HG03196 (cell line): ENCODE measurements at regions not wholly inside any gene's neighbourhood (a gene's known extent, or its start where the extent isn't known, plus 50 kb on each side); places are given as distances from the start of the nearest gene placed in this dataset.
"Not testable (repeated sequence)": the region's sequence is repeated elsewhere in the genome, so short reads cannot be mapped to it uniquely, and the experiment has no call there.

Source experiments
- ATAC-seq: cut with Tn5 transposase; IDR thresholded peaks from one replicate; pipeline ENCODE4 v1.9.1; 2021; ENCODE audit not compliant: unreplicated experiment

GRCh38 chr12:105575235-105575634, 244.7 kb downstream of the C12orf75 start:
- ATAC-seq: no peak

GRCh38 chr12:105576261-105576660, 245.8 kb downstream of the C12orf75 start:
- no peak for ATAC-seq

DNA sequence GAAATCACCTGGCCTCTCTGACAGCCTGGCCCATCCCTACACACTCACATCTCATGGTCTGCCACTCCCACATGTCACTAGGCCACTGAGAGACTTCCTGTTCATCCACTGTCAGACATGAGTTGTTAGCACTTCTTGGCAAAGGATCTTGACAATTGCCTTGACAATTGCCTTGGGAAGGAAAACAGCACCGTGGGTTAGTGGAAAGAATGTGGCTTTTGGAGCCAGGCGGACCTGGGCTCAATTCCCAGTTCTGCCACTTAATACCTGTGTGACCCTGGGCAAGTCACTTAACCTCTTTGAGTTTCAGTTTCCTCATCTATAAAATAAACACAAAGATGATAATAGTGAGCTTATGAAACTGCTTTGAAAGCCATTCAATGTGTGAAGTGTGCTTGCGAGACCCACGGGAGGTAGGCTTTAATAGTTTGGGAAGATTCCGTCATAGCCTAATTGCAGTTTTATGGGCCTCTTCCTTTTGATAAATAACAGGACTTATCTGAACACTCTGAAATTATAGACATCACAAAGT, 250.4 kb downstream of the C12orf75 start:
- ATAC-seq: no peak

GRCh38 chr12:105581420-105581819, 250.9 kb downstream of the C12orf75 start:
- no peak for ATAC-seq

- ATAC-seq: no peak
Measured at GRCh38 chr12:105585107-105585506, 254.6 kb downstream of the C12orf75 start.

DNA sequence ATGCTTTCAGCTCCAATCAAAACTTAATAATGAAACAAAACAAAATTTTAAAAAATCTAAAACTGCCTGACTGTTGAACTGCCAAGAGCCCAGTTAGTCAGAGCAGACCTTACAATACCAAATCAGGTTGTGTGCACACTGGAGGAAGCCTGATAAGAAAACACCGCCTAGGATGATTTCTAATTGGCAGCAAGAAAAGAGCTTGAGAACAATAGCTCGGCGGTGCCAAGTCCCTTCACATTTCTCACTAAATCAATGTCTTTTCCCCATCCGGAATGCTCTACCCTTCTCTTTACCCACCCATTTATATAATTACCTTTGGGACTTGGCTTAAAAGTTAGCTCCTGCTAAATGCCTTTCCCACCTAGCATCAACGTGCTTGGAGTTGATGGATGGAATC, 256.7 kb downstream of the C12orf75 start:
- no peak for ATAC-seq

- ATAC-seq: no peak
Measured at GRCh38 chr12:105588106-105588505, 257.6 kb downstream of the C12orf75 start.

- no peak for ATAC-seq
Measured at GRCh38 chr12:105590571-105590970, 260.1 kb downstream of the C12orf75 start.

GRCh38 chr12:105595440-105595839, 264.9 kb downstream of the C12orf75 start:
- ATAC-seq: no peak

DNA sequence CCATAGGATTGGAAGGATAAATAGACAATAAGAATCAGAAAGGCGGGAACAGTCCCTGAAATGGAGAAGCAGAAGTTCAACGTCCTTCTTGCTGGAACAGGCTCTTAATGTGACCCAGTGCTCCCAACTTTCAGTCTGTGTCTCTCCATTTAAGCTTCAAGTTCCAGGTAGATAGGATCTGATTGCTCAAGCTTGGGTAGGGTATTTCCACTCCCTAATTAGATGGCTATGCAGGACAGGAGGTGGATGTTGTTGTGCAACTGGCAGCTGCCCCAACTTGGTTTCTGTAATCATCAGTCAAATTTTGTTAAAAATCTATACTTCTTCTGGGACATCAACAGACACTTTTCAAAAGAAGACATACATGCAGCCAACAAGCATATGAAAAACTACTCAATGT, 266.2 kb downstream of the C12orf75 start:
- no peak for ATAC-seq

DNA sequence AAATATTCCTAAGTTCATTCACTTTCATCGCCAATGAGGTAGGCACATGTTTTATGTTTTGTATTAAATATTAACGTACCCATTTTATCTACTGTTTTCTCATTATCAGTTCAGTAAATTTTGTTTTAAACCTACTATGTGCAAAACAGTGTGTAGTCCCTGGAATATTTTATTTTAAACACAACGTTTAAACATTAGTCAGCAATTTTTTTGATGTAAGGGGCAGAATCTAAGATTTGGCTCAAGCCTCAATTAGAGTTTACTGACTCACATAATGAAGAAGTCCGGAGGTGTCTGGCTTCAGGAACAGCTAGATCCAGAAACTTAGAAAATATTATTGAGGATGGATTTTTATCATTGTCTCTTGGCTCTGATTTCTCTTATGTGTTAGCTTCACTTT, 267.5 kb downstream of the C12orf75 start:
- no peak for ATAC-seq

DNA sequence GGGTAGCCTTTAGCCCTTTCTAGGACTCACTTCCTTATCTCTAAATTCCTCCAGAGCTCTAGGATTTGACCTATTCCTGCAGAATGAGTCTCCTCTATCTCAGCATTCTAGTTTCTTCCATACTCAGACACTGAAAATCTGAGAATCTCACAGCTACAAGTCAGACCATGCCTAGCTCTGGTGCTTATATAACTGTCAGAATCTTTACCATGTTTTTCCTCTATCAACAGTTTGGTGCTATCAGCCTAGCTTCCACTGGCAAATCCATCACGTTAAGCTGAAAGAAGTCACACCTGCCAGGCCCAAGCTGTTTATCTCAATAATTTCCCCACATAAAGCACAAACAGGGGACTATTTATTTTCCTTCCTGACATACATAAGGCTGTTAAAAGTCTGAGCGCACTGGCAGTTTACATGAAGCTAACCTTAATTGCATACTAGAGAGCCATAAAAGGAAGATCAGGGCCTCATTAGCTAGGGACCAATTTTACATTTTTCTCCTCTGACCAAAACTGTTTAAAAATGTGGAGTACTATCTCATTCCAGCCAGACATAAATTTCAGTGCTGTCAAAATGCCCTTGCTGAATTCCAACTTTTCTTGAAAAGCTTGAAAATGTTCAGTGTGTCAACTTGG, 270.5 kb downstream of the C12orf75 start:
- no peak for ATAC-seq

GRCh38 chr12:105602312-105602711, 271.8 kb downstream of the C12orf75 start:
- ATAC-seq: not testable (repeated sequence)

DNA sequence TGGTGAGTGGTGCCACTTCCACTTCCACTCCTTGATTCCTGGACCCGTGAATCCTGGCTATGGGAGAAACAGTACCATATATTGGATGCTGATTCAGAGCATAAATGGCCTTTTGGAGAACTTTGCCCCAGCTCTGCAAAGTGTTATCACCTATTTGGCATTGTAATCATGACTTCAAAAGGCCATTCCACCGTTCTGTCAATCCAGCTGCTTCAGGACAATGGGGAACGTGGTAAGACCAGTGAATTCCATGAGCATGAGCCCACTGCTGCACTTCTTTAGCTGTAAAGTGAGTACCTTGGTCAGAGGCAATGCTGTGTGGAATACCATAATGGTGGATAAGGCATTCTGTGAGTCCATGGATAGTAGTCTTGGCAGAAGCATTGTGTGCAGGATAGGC, 273.8 kb downstream of the C12orf75 start:
- not testable (repeated sequence) for ATAC-seq

GRCh38 chr12:105606613-105607012, 276.1 kb downstream of the C12orf75 start:
- not testable (repeated sequence) for ATAC-seq

- ATAC-seq: not testable (repeated sequence)
Measured at GRCh38 chr12:105609001-105609400, 278.5 kb downstream of the C12orf75 start.

- ATAC-seq: no peak
Measured at GRCh38 chr12:105610459-105610858, 280.0 kb downstream of the C12orf75 start.

GRCh38 chr12:105611340-105611739, 280.8 kb downstream of the C12orf75 start:
- ATAC-seq: no peak

GRCh38 chr12:105613269-105613668, 282.8 kb downstream of the C12orf75 start:
- no peak for ATAC-seq

DNA sequence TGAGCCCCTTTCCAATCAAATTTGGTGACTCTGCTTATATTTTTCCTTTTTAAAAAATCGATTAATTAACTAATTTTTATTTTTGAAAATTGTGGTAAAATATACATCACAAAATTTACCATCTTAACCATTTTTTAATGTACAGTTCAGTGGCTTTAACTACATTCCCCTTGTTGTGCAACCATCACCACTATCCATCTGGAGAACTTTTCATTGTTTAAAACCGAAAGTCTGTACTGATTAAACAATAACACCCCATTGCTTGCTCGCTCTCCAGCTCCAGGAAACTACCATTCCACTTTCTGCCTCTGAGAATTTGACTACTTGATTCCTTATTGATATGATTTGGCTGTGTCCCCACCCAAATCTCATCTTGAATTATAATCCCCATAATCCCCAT, 283.4 kb downstream of the C12orf75 start:
- no peak for ATAC-seq

- ATAC-seq: no peak
Measured at GRCh38 chr12:105616971-105617540, 286.6 kb downstream of the C12orf75 start.

GRCh38 chr12:105622220-105622619, 291.7 kb downstream of the C12orf75 start:
- ATAC-seq: no peak
